COLO668 (cell line): ENCODE measurements at regions not wholly inside any gene's neighbourhood (a gene's known extent, or its start where the extent isn't known, plus 50 kb on each side); places are given as distances from the start of the nearest gene placed in this dataset.
"Not testable (repeated sequence)": the region's sequence is repeated elsewhere in the genome, so short reads cannot be mapped to it uniquely, and the experiment has no call there.

ENCODE experiments used
- DNase-seq: peaks from one replicate; lab custom pipeline; 2025; ENCODE audit not compliant: unreplicated experiment; lab: John Stamatoyannopoulos, UW

DNA sequence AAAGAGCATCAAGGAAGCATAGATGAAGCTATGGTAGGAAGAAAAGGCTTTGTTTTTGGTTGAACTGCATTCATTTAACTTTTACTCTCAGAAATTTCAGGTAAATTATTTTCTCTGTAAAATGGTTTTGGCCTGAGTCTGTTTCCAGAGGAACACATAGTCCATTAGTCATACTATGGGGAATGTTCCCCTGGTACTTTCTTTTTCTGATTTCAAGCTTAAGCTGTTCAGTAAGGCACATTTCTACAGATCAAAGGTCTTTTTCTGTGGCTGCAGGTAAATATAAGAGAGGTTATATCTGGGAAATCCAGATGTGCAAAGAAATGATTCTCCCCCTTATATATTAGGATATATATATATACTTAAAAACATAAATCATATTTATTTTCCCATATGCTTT, 1744.4 kb upstream of the ADGRL3 start:
- DNase-seq: no peak

DNA sequence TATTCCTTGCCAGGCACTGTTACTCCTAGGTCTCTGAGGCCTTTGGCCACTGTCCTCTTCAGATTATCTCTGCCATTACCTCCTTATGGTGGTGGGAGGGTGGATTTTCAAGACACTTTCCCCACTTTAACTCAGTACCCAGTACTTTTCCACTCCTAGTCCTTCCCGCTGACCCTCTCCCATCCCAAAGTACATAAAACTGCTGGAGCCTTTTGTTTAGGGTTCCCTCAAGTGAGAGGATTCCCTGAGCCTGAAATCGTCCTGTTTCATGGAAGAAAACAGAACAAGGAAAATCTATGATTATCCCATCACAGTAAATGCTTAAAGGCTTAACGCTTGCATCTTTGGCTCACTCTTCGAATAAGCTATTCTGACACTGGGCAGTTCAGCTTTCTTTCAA, 1742.5 kb upstream of the ADGRL3 start:
- DNase-seq: no peak

DNA sequence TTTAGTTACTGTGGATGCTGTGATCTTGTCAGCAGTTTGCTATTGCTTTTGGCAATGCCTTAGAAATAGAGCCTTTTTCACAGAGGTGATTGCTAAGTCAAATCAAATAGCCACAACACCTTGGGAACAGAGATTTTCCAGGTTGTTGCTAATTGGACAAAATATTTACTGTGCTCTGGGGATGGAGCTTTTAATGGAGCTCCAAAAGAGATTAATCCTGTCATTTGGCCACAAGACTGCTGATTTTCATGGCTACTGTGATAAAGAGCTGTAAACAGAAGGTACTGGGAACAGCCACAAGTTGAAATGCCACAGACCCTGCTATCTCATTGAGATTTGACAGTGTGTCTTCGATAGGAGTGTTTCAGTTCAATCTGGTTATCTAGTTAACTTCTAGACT, 1715.2 kb upstream of the ADGRL3 start:
- no peak for DNase-seq

DNA sequence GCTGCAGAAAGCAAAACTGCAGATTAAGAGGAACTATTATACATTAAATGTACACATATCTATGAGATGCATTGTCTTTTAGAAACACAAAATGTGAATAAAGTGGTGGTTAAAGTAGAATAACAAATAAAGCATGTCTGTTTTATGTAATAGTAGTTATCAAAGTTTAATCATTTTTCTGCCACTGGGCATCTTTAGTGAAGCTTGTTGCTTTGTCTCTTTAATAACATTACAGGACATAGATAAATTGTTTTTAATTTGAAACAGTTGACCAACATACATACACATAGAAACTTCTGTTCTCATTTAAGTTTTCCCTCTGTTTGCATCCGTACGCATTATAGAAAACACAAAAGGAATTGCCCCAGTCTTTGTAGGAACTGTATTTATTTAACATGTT, 1700.0 kb upstream of the ADGRL3 start:
- DNase-seq: no peak

DNA sequence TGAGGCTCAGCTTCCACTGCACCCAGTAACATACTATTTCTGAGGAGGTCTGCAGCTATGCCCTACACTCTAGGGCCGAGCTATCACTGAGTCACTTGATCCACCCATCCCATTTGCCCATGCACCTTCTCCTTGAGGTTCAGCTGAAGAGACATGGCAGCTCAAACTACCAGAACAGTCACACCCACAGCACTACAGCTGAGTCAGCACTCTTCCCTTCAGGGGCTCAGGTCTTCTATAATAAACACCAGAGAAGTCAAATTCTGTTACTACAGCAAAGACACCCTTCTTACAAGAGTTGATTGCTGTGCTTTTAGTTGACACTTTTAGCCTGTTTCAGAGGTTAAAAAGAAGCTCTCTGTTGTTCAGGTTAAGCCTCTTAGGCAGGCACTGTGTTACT, 1696.4 kb upstream of the ADGRL3 start:
- no peak for DNase-seq

DNA sequence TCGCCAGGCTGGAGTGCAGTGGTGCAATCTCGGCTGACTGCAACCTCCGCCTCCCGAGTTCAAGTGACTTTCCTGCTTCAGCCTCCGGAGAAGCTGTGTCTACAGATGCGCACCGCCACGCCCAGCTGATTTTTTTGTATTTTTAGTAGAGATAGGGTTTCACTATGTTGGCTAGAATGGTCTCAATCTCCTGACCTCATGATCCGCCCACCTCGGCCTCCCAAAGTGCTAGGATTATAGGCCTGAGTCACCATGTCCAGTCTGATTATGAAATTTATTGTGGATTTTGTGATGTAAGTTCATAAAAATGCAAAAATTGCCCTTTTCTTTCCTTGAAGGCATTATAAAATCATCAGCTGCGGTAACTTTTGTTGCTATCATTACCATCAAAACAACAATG, 1688.3 kb upstream of the ADGRL3 start:
- not testable (repeated sequence) for DNase-seq

DNA sequence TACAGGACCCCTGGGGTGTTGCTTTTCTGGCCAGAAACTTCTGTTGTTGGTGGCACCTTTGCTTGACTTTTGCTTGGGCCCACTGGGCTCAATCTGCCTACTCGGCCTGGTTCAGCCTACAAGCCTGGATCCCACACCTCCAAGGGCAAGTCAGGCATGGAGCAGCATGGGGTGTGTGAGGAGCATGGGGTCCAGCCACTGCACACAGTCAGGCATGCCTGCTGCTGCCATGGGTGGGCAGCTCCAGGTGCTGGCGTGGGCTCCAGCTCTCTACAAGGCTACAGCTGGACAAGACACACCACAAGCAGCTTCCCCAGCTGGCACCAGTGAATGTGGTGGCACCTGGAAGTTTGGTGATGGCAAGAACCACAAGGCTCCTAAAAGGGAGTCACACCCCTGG, 1683.1 kb upstream of the ADGRL3 start:
- no peak for DNase-seq

DNA sequence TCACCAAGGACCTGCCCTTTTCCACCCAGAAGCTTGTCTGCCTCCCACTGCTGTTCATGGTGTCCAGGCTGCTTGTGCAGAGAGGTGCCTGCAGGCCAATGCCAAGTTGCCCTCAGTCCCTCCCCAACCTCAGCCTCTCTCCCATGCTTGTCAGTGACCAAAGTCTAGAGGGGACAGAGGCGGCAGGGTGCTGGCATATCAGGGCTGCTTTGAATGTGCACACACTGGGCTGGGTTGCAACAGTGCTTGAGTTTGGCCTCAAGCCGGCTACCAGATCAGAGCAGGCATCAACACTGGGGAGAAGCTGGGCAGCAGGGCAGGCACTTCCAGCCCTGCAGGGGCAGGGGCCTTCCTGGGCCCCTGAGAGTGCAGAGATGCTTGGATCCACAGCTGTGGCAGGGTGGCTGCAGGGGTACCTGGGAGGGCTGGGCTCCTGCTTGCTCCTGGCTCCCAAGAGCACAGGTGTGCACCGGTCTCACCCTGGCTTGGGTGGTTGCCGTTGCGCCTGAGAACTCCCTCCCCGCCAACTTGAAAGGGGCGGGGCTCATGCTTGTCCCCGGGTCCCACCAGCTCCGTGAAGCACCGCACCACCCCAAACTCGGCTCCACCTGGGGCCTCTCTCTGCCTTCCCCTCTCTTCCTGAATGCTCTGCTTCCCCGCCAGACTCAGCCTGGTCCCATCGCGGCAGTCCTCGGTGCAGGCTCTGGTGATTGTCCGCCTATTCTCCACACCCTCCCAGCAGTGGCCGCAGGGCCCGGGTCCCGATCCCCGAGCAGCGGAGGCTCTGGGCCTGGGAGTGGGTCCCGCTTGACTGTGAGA, 1681.9 kb upstream of the ADGRL3 start:
- DNase-seq: no peak

DNA sequence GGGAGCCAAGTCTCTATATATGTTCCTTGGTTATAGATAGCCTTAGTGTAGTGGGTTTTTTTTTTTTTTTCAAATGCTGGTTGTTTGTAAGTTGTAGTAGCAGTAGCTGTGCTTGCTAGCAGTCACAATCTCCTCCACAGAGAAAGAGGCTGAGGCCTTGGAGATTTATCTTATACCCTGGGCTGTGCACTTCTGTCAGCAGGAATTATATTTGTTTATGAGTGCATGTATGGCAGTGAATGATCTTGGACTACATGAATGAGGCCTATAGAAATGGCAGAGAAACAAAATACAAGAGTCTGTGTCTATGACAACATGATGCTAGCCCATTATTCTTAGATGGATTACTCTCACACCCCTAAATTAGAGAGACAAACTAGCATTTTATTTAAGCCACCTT, 1674.2 kb upstream of the ADGRL3 start:
- no peak for DNase-seq

DNA sequence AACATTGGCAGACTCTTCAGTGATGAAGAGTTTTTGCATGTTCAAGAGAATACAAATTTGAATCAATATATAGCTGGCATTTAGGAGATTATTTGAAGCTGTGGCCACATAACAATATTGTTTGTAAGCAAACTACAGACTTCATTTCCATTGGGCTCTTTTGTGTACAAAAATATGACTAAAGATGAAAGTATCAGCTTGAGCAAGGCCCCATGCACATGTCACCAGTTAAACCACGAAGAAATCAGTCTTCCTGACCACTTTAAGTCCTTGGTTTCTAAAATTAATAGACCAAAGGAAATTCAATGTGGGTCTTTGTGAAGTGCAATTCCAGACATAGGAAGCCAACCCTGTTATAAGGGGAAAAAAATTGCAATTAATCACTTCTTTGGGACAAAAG, 1664.6 kb upstream of the ADGRL3 start:
- no peak for DNase-seq

DNA sequence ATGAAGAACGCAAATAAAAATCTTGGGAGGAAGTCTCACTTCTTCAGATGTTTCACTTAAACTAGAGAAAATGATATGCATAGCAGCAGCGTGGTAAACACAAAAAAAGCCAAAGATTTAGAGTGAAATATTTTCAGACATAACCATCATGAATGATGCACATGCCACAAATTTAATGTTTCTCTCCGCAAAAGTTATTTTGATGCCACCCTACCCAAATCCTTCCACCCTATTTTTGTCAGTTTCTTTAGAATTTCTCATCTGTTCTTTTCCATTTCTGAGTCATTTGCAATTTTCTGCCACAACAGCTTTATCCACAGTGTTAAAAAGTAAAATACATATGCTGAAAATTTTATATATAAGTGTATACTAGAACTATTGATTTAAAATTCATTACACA, 1663.7 kb upstream of the ADGRL3 start:
- no peak for DNase-seq

DNA sequence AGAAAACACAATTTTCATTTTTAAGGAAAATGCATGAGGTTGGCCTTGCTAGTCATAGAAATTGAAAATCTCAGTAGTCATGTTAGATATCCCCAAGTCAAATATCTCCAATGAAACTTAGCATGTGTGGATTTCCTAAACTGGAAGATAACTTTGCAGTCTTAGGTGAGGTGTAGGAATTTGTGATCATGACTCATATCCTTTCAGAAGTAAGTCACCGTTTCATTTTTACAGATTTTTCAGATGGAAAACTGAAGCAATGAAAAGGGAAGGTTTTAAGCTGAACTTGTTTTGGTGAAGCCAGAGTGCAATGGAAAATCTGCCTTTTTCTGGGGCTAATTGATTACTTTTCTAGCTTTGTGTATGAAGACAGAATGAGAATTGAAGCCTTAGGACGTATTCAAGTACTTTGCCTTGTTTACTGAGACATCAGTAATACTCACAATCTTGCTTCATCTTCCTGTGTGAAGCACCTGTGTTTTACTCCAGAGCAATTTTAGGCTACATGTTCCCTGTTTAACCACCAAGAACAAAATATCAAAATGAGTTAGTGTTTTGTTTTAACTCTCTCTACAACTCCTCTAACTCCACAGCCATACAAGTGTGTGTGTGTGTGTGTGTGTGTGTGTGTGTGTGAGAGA, 1662.8 kb upstream of the ADGRL3 start:
- no peak for DNase-seq

DNA sequence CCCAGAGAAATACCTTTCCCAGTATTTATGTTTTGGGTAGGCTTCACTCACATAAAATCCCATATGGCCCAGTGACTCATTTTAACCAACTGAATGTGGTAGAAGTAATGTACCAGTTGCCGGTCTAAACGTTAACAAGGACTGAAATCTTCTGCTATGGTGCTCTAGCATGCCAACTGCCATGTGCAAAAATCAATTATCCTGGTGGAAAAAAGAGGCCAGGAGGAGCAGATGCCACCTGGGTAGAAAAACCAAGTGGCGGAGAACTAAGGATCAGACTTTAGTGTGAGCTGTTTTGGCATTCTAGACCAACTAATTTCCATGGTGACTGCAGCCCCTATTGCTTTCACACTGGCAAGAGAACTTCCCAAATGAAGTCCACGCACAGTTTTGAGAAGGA, 1660.7 kb upstream of the ADGRL3 start:
- DNase-seq: no peak

DNA sequence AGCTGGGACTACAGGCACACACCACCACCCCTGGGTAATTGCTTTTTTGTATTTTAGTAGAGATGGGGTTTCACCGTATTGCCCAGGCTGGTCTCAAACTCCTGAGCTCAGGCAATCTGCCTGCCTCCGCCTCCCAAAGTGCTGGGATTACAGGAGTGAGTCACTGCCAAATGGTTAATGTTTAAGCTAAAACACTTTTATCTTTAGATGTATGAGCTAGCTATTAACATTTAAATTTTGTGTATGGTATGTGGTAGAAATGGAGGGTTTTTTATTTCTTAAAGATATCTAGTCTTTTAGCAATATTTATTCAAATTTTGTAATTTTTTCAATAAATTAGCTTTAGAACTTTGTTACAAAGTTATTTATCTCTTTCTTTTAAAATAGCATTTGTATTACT, 1659.8 kb upstream of the ADGRL3 start:
- DNase-seq: no peak

DNA sequence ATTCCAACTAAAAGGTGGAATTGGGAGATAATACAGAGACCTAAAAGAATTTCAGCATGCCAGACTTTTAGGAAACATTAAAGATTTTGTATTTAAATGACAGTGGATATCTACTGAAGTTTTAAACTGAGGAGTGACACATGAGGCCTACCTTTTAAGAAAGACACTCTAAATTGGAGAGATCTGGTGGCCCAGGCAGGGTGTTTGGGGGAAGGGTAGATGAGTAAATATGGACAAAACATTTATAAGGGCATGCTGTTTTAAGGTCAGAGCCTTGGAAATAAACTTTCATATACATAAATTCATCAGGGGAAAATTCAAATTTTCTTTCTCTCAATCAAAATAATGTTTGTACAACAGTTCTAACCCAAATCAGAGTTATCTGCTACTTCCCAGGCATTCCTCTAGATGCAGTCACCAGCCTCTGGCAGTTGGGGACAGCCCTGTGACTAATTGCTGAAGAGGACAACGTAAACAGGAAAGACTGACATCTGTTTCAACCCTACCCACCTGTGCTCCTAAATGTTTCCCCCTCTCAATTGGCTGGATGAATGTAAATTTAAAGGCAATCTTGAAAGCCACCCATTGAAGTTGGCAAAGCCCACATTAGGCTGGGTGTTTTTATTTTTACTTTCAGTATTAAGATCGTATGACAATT, 1646.9 kb upstream of the ADGRL3 start:
- DNase-seq: no peak

DNA sequence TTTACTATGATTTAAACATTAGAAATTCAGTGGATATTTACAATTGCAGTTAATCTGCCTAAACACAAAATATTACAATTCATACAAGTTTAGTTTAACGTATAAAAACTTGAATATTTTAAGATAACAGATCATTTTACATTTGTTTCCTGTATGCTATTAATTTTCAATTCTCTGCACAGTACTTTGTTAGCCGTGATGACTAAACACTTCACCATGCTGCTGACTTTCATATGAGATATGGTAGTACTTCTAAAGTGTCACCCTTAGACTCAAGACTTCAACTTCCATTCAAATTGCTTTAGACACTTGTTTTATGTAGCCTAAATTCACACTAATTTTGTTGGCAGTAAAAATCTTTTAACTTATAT, 1646.4 kb upstream of the ADGRL3 start:
- no peak for DNase-seq

DNA sequence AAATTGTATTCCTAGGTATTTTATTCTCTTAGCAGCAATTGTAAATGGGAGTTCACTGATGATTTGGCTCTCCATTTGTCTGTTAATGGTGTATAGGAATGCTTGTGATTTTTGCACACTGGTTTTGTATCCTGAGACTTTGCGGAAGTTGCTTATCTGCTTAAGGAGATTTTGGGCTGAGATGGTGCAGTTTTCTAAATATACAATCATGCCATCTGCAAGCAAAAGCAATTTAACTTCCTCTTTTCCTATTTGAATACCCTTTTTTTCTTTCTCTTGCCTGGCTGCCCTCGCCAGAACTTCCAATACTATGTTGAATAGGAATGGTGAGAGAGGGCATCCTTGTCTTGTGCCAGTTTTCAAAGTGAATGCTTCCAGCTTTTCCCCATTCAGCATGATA, 1643.9 kb upstream of the ADGRL3 start:
- DNase-seq: not testable (repeated sequence)

DNA sequence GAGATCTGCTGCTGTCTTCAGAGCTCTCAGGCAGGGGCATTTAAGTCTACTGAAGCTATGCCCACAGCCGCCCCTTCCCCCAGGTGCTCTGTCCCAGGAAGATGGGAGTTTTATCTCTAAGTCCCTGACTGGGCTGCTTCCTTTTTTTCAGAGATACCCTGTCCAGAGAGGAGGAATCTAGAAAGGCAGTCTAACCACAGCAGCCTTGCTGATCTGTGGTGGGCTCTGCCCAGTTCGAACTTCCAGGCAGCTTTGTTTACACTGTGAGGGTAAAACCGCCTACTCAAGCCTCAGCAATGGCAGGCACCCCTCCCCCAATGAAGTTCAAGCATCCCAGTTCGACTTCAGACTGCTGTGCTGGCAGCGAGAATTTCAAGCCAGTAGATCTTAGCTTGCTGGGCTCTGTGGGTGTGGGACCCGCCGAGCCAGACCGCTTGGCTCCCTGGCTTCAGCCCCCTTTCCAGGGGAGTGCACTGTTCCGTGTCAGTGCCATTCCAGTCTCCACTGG, 1639.9 kb upstream of the ADGRL3 start:
- not testable (repeated sequence) for DNase-seq

DNA sequence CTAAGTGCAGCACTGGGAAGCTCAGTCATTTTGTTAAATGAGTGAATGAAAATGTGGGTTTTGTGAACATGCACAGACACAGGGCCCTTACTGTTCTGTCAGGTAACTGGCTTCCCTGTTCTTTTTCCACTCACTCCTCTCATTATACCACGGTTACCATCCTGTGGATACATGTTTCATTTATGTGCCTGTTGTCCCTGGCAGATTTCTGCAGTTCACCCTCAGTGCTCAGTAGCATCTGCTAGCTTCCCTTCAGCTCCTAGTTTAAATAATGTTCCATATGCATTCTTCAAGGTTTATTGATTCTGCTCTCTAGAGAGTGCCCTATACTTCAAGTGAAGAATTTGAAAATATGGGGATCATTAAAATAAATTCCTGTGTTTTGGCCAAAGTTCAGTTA, 1634.3 kb upstream of the ADGRL3 start:
- no peak for DNase-seq

DNA sequence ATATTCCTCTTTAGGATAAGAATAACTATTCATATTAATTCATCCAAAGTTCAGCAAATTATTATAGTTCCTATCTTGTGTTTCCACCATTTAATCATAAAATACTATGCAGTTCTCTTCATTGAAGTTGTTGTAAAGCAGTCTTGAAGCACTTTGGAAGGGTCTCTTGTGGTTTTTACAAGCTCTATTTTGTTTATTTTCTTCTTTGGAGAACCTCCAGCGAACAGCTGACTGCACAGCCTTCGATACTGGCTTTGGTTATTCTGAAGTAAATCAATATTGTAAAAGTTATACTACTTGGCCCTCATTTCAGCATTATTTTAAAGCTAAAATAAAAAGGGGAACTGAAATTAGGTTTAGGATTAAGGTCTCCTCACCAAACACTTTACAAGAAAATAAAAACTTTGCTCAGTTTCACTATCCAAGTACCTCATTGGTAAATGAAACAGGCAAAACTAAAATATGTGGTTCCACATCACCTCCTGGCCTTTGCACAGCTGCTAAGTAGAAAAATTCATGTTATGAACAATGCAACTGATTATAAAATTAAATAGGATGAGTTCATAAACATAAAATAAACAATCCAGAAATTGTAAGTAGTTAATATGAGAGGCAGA, 1629.2 kb upstream of the ADGRL3 start:
- no peak for DNase-seq

DNA sequence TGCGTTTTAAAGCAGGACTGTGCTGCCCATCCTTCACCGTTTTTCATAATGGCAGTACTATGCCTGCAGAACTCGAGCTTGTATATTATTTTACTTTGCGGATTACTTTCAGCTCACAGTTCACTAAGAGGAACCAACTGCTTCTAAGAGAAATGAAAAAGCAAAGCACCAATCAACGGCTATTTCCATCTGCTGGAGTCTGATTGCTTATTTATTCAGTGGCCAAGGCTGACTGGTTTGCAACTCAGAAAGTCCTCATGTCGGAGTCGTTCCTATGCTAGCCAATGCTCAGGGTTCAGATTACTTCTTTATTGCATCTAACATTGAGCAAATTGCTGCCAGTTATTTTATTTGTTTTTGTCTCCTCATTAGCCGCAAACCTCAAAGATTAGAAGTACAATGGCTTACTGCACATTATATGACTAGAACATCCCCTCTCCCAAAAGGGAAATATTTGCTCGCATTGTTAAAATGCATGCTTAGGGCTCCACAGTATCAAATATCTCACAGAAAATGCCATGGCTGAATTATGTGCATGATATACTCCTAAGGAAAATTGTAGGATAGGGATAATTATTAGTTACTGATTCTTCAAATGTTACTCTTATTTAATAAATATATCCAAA, 1628.2 kb upstream of the ADGRL3 start:
- peak; percentile 43 for DNase-seq
